ENCODE measurements at regions not wholly inside any gene's neighbourhood (a gene's known extent, or its start where the extent isn't known, plus 50 kb on each side); places are given as distances from the start of the nearest gene placed in this dataset.

- no peak for TF ChIP-seq CTCF (IDR thresholded peaks at IDR 0.05 in 2 of 3, conservative IDR thresholded peaks at IDR 0.05 in 1 of 3; ENCODE audit: borderline replicate concordance in 1 of 3, insufficient read depth in 1 of 3, low read depth in 2 of 3, low read length in 2 of 3)
Measured at GRCh38 chr10:78532480-78533042, 498.9 kb downstream of the RPS24 start (continued).

GRCh38 chr10:78533098-78533497, 499.4 kb downstream of the RPS24 start:
- Histone ChIP-seq H2AFZ (ENCODE audit: low read depth, low read length, poor library complexity, severe bottlenecking) (no peak overlapping the region), H3K4me3 (replicated peaks in 1 of 2; ENCODE audit: low read depth in 1 of 2, low read length in 2 of 2) (no peak overlapping the region), H4K20me1 (ENCODE audit: insufficient read depth) (no peaks in the 10 kb centered on the region), H3K27ac (ENCODE audit: low read depth, low read length) (no peak overlapping the region), H3K9me3 (ENCODE audit: control insufficient read depth in 1 of 2, insufficient read depth in 1 of 2, low read depth in 1 of 2, low read length in 2 of 2) (no peaks in the 10 kb centered on the region), H3K9me2 (ENCODE audit: insufficient read depth) (no peaks in the 10 kb centered on the region), H3K9ac (ENCODE audit: low read length) (no peak overlapping the region), H3K36me3 (ENCODE audit: control insufficient read depth in 1 of 2, insufficient read depth in 2 of 2, low read length in 2 of 2) (no peaks in the 10 kb centered on the region), H3K79me2 (ENCODE audit: insufficient read depth, low read length) (no peaks in the 10 kb centered on the region), H3K4me2 (ENCODE audit: low read length) (no peak overlapping the region), H3K4me1 (ENCODE audit: control insufficient read depth in 1 of 2, insufficient read depth in 2 of 2, low read length in 2 of 2) (no peaks in the 10 kb centered on the region), H3K27me3 (ENCODE audit: insufficient read depth, low read length) (no peaks in the 10 kb centered on the region)
- POLR2A ChIA-PET, result no interaction called here
- RAD21 ChIA-PET (ENCODE audit: low non-redundant PET in 1 of 2, low total read pairs in 2 of 2, uncharacterized antibody in 2 of 2, unreplicated experiment in 2 of 2), result no interaction called here
- no TSS peak for BruUV-seq (replicated peaks)
- CTCF ChIA-PET, result no interaction called here
- intact Hi-C loops (cut with micrococcal nuclease), result no loop called here
- TF ChIP-seq SRF (IDR thresholded peaks at IDR 0.05; ENCODE audit: low read depth) (no peak), RAD21 (IDR thresholded peaks at IDR 0.05; ENCODE audit: low read depth) (no peak), SP1 (IDR thresholded peaks at IDR 0.05; ENCODE audit: low read depth) (no peak), JUND (IDR thresholded peaks at IDR 0.05) (no peak), SIN3A (IDR thresholded peaks at IDR 0.05; ENCODE audit: low read depth) (no peak), FOSL1 (IDR thresholded peaks at IDR 0.05; ENCODE audit: low read depth) (no peak), EGR1 (IDR thresholded peaks at IDR 0.05; ENCODE audit: low read depth) (no peak), ELF1 (IDR thresholded peaks at IDR 0.05; ENCODE audit: borderline replicate concordance, low read depth) (no peak), POLR2AphosphoS5 (IDR thresholded peaks at IDR 0.05; ENCODE audit: low read depth, low read length) (no peak)
- DNase-seq (ENCODE audit: low read depth, low spot score) (no peak), ATAC-seq (no peak)

Data from HCT116 (cell line).